Breast epithelium (tissue), 4 donors: ENCODE measurements at regions not wholly inside any gene's neighbourhood (a gene's known extent, or its start where the extent isn't known, plus 50 kb on each side); places are given as distances from the start of the nearest gene placed in this dataset.

Experiments
- DNase-seq, 2 donors: peaks; one replicate each; pipeline ENCODE4 v3.0.0-alpha.2; 2019; ENCODE audit warnings: low spot score in 2 of 2
- H3K27ac ChIP-seq, 2 donors: fragments of 200-600 bp; sonication (generic) in 1 of 2; one replicate each; pipeline ENCODE4 v1.5.1; 2016 to 2019; ENCODE audit warnings: mild to moderate bottlenecking in 1 of 2
- H3K27me3 ChIP-seq, 2 donors: fragments of 200-600 bp; sonication (generic) in 1 of 2; one replicate each; pipeline versions ENCODE4 v1.5.1 to v1.6.0; 2017 to 2019; ENCODE audit warnings: control low read depth in 1 of 2, mild to moderate bottlenecking in 1 of 2
- H3K36me3 ChIP-seq: fragments of 200-600 bp; one replicate; pipeline ENCODE4 v1.5.1; 2019
- H3K4me1 ChIP-seq, 2 donors: fragments of 200-600 bp; sonication (generic); one replicate each; pipeline ENCODE4 v1.5.1; 2016 to 2019; ENCODE audit warnings: control low read depth in 1 of 2
- H3K4me3 ChIP-seq, 3 donors: fragments of 200-600 bp; sonication (generic); 1 replicate in 2 of 3; 2 replicates in 1 of 3; pipeline ENCODE4 v1.5.1; 2016 to 2019; ENCODE audit warnings: mild to moderate bottlenecking in 3 of 3, moderate library complexity in 2 of 3
- H3K9me3 ChIP-seq, 2 donors: fragments of 200-600 bp; sonication (generic) in 1 of 2; one replicate each; pipeline ENCODE4 v1.5.1; 2016 to 2019; ENCODE audit warnings: control low read depth in 1 of 2
- CTCF ChIP-seq, 3 donors: fragments of 450-650 bp; IDR thresholded peaks; one replicate each; pipeline ENCODE4 v1.5.1; 2016 to 2017; ENCODE audit warnings: antibody characterized with exemption in 3 of 3, mild to moderate bottlenecking in 3 of 3, moderate library complexity in 3 of 3
- POLR2A ChIP-seq: fragments of 450-650 bp; IDR thresholded peaks from one replicate; pipeline ENCODE4 v1.6.1; 2016; ENCODE audit warnings: antibody characterized with exemption, mild to moderate bottlenecking, moderate library complexity
- POLR2AphosphoS5 ChIP-seq, 3 donors: sonication (generic); formaldehyde crosslinking; IDR thresholded peaks; one replicate each; pipeline ENCODE4 v1.6.1; 2017; ENCODE audit warnings: antibody characterized with exemption in 3 of 3
- intact Hi-C: fragments of 100-400 bp; cut with DNase I; formaldehyde crosslinking; loops from one replicate; pipeline ENCODE4 v1.15.1; 2023; ENCODE audit warnings: low total_unique reads

- Histone ChIP-seq H3K27me3 (no peaks in the 10 kb centered on the region), H3K4me1 (no peaks in the 10 kb centered on the region), H3K27ac (no peak overlapping the region), H3K36me3 (no peaks in the 10 kb centered on the region), H3K9me3 (no peaks in the 10 kb centered on the region), H3K4me3 (no peak overlapping the region)
- intact Hi-C loops, result no loop called here
- no peak for DNase-seq
- TF ChIP-seq POLR2AphosphoS5 (IDR thresholded peaks at IDR 0.05) (no peak), CTCF (IDR thresholded peaks at IDR 0.05) (no peak), POLR2A (no peak)
Observed at GRCh38 chr5:77828445-77828844, 52.3 kb upstream of the TBCA start.
